GM23338 (cell line): ENCODE measurements at regions not wholly inside any gene's neighbourhood (a gene's known extent, or its start where the extent isn't known, plus 50 kb on each side); places are given as distances from the start of the nearest gene placed in this dataset.
A peak's percentile ranks its signal among the peaks of the same experiment; 100 is the strongest.

ENCODE experiments used
- ATAC-seq: fragments of 200-7000 bp; cut with Tn5 transposase; 3 replicates; pipeline ENCODE4 v1.9.1; 2020
- DNase-seq: peaks from one replicate; pipeline ENCODE4 v3.0.0-alpha.2; 2015; ENCODE audit warnings: low spot score
- H2AFZ ChIP-seq: fragments of 200-600 bp; sonication (generic); 2 replicates; pipeline ENCODE4 v1.8.0; 2016; ENCODE audit warnings: antibody characterized with exemption, mild to moderate bottlenecking, moderate library complexity
- H3F3A ChIP-seq: fragments of 200-600 bp; sonication (generic); replicated peaks from 2 replicates; pipeline ENCODE4 v1.8.0; 2017; ENCODE audit warnings: antibody characterized with exemption, mixed run types, low read depth
- H3K27ac ChIP-seq: fragments of 200-600 bp; sonication (generic); 2 replicates; pipeline ENCODE4 v1.6.1; 2016; ENCODE audit warnings: low read depth
- H3K27me3 ChIP-seq: fragments of 200-600 bp; sonication (generic); 2 replicates; pipeline ENCODE4 v1.8.0; 2016; ENCODE audit warnings: mild to moderate bottlenecking, mixed run types, moderate library complexity; ENCODE audit not compliant: insufficient read depth
- H3K36me3 ChIP-seq: fragments of 200-600 bp; sonication (generic); 2 replicates; pipeline ENCODE4 v1.8.0; 2016; ENCODE audit warnings: mild to moderate bottlenecking; ENCODE audit not compliant: insufficient read depth
- H3K4me1 ChIP-seq: fragments of 200-600 bp; sonication (generic); 2 replicates; pipeline ENCODE4 v1.8.0; 2016; ENCODE audit warnings: mild to moderate bottlenecking, moderate library complexity; ENCODE audit not compliant: insufficient read depth
- H3K4me2 ChIP-seq: fragments of 200-600 bp; sonication (generic); 2 replicates; pipeline ENCODE4 v1.7.1; 2017; ENCODE audit warnings: mixed run types
- H3K4me3 ChIP-seq: fragments of 200-600 bp; sonication (generic); 2 replicates; pipeline ENCODE4 v1.6.1; 2016; ENCODE audit warnings: mixed run types
- H3K79me2 ChIP-seq: fragments of 200-600 bp; sonication (generic); replicated peaks from 2 replicates; pipeline ENCODE4 v1.8.0; 2017; ENCODE audit warnings: mild to moderate bottlenecking; ENCODE audit not compliant: insufficient read depth
- H3K9me2 ChIP-seq: fragments of 200-600 bp; sonication (generic); 2 replicates; pipeline ENCODE4 v1.8.0; 2017; ENCODE audit not compliant: insufficient read depth
- H4K20me1 ChIP-seq: fragments of 200-600 bp; sonication (generic); replicated peaks from 2 replicates; pipeline ENCODE4 v1.8.0; 2017; ENCODE audit warnings: mild to moderate bottlenecking; ENCODE audit not compliant: insufficient read depth
- H3K27ac Mint-ChIP-seq: 2 replicates; pipeline ENCODE4 v1.8.0; 2020; ENCODE audit warnings: inconsistent platforms, mild to moderate bottlenecking, moderate library complexity, mixed read lengths
- H3K27me3 Mint-ChIP-seq: 3 replicates; pipeline ENCODE4 v1.8.0; 2022; ENCODE audit warnings: low read depth, mild to moderate bottlenecking, moderate library complexity, mixed read lengths, inconsistent platforms; ENCODE audit not compliant: insufficient read depth, poor library complexity
- H3K36me3 Mint-ChIP-seq: 3 replicates; pipeline ENCODE4 v1.8.0; 2021; ENCODE audit warnings: low read depth, mild to moderate bottlenecking, inconsistent platforms, moderate library complexity, mixed read lengths
- H3K4me1 Mint-ChIP-seq: 3 replicates; pipeline ENCODE4 v1.8.0; 2020; ENCODE audit warnings: mild to moderate bottlenecking, inconsistent platforms, mixed read lengths
- H3K4me3 Mint-ChIP-seq: 3 replicates; pipeline ENCODE4 v1.8.0; 2021; ENCODE audit warnings: moderate library complexity, mild to moderate bottlenecking, inconsistent platforms, mixed read lengths
- H3K9me3 Mint-ChIP-seq: 3 replicates; pipeline ENCODE4 v1.8.0; 2020; ENCODE audit warnings: moderate library complexity, mild to moderate bottlenecking, inconsistent platforms, mixed read lengths
- CREB1 ChIP-seq: fragments of 250-450 bp; sonication (Bioruptor Pico); IDR thresholded peaks from 2 replicates; pipeline ENCODE4 v1.5.0; 2020; ENCODE audit warnings: low read depth, mild to moderate bottlenecking, moderate library complexity
- CTCF ChIP-seq, 2 experiments: fragments of 200-600 bp in 1 of 2; sonication (generic) in 1 of 2; conservative IDR thresholded peaks; 2 replicates each; pipeline versions ENCODE4 v1.5.1 to v1.6.1; 2016 to 2017; ENCODE audit warnings: antibody characterized with exemption in 2 of 2, low read depth in 2 of 2, mild to moderate bottlenecking in 2 of 2, moderate library complexity in 1 of 2
- ETS1 ChIP-seq: IDR thresholded peaks from 2 replicates; pipeline ENCODE4 v1.6.1; 2016; ENCODE audit warnings: antibody characterized with exemption
- EZH2 ChIP-seq: fragments of 200-600 bp; sonication (generic); IDR thresholded peaks from one replicate; pipeline ENCODE4 v1.8.0; 2017; ENCODE audit warnings: antibody characterized with exemption, mild to moderate bottlenecking, low read depth; ENCODE audit not compliant: unreplicated experiment
- EZH2phosphoT487 ChIP-seq: fragments of 200-600 bp; sonication (generic); IDR thresholded peaks from one replicate; pipeline ENCODE4 v1.8.1; 2018; ENCODE audit warnings: antibody characterized with exemption; ENCODE audit not compliant: unreplicated experiment
- JUNB ChIP-seq: IDR thresholded peaks from one replicate; pipeline ENCODE4 v1.6.1; 2016; ENCODE audit warnings: antibody characterized with exemption; ENCODE audit not compliant: unreplicated experiment
- NANOG ChIP-seq: IDR thresholded peaks from 2 replicates; pipeline ENCODE4 v1.6.1; 2016; ENCODE audit warnings: antibody characterized with exemption, borderline replicate concordance
- POLR2AphosphoS5 ChIP-seq: IDR thresholded peaks from 2 replicates; pipeline ENCODE4 v1.6.1; 2016; ENCODE audit warnings: antibody characterized with exemption, low read depth
- REST ChIP-seq: IDR thresholded peaks from one replicate; pipeline ENCODE4 v1.6.1; 2018; ENCODE audit warnings: antibody characterized with exemption; ENCODE audit not compliant: unreplicated experiment
- STAT1 ChIP-seq: IDR thresholded peaks from one replicate; pipeline ENCODE4 v1.6.1; 2016; ENCODE audit warnings: antibody characterized with exemption; ENCODE audit not compliant: unreplicated experiment
- ZNF114 ChIP-seq: fragments of 250-450 bp; sonication (Bioruptor Pico); IDR thresholded peaks from 2 replicates; pipeline ENCODE4 v1.5.0; 2020; ENCODE audit warnings: mild to moderate bottlenecking, moderate library complexity
- ZNF331 ChIP-seq: fragments of 250-450 bp; sonication (Bioruptor Pico); IDR thresholded peaks from 2 replicates; pipeline ENCODE4 v1.5.0; 2020; ENCODE audit warnings: low read depth, mild to moderate bottlenecking, moderate library complexity
- ZNF462 ChIP-seq: fragments of 250-450 bp; sonication (Bioruptor Pico); IDR thresholded peaks from 2 replicates; pipeline ENCODE4 v1.5.0; 2020; ENCODE audit warnings: mild to moderate bottlenecking, moderate library complexity

GRCh38 chr13:32837307-32837972 is 178.8 kb upstream of the KL start:
- Histone ChIP-seq H3K36me3 (no peaks in the 10 kb centered on the region), H3K4me1 (peaks cover 24% of the 10 kb centered on the region), H3K27me3 (no peaks in the 10 kb centered on the region), H3K27ac (no peak overlapping the region), H3F3A (no peaks in the 10 kb centered on the region), H3K79me2 (no peaks in the 10 kb centered on the region), H3K4me3 (no peak overlapping the region), H3K4me2 (peak overlapping the region; percentile 49; the same call in 1 of the 2 replicates), H4K20me1 (no peaks in the 10 kb centered on the region), H2AFZ (peak overlapping the region; percentile 34; the same call in 1 of the 2 replicates), H3K9me2 (no peaks in the 10 kb centered on the region)
- Mint-ChIP-seq H3K27me3 (peaks cover 2% of the 10 kb centered on the region), H3K36me3 (peaks cover 4% of the 10 kb centered on the region; the same call in 1 of the 3 replicates), H3K27ac (no peak overlapping the region), H3K9me3 (peaks cover 19% of the 10 kb centered on the region; the same call in 2 of the 3 replicates), H3K4me1 (peaks cover 24% of the 10 kb centered on the region), H3K4me3 (no peak overlapping the region)
- ATAC-seq (no peak), DNase-seq (no peak)
- no peak for TF ChIP-seq STAT1
- no peak for TF ChIP-seq ZNF462 (CRISPR knock-in tag)
- no peak for TF ChIP-seq NANOG
- no peak for TF ChIP-seq CTCF (conservative IDR thresholded peaks at IDR 0.05; ENCODE audit: low read depth in 2 of 2)
- TF ChIP-seq JUNB: no peak
- no peak for TF ChIP-seq ZNF114 (CRISPR knock-in tag)
- no peak for TF ChIP-seq POLR2AphosphoS5
- TF ChIP-seq CREB1 (CRISPR knock-in tag): no peak
- TF ChIP-seq REST: no peak
- TF ChIP-seq EZH2phosphoT487: no peak
- TF ChIP-seq EZH2: no peak
- no peak for TF ChIP-seq ZNF331 (CRISPR knock-in tag)
- TF ChIP-seq ETS1: no peak
